Skeletal muscle tissue (tissue), 3 donors: ENCODE measurements at regions not wholly inside any gene's neighbourhood (a gene's known extent, or its start where the extent isn't known, plus 50 kb on each side); places are given as distances from the start of the nearest gene placed in this dataset.

ENCODE experiments used
- H3K27ac ChIP-seq: one replicate; pipeline ENCODE4 v1.7.0; 2013; ENCODE audit warnings: mild to moderate bottlenecking, low read depth, low read length, inconsistent platforms
- H3K27me3 ChIP-seq, 3 donors: one replicate each; pipeline ENCODE4 v1.7.0; 2013; ENCODE audit warnings: low read length in 3 of 3; ENCODE audit not compliant: control insufficient read depth in 3 of 3, insufficient read depth in 3 of 3
- H3K36me3 ChIP-seq, 3 donors: one replicate each; pipeline ENCODE4 v1.7.0; 2013; ENCODE audit warnings: low read length in 3 of 3; ENCODE audit not compliant: control insufficient read depth in 3 of 3, insufficient read depth in 3 of 3
- H3K4me1 ChIP-seq, 3 donors: one replicate each; pipeline ENCODE4 v1.7.0; 2013; ENCODE audit warnings: low read length in 3 of 3, mild to moderate bottlenecking in 3 of 3; ENCODE audit not compliant: control insufficient read depth in 3 of 3, insufficient read depth in 3 of 3
- H3K4me3 ChIP-seq, 3 donors: one replicate each; pipeline ENCODE4 v1.7.0; 2013; ENCODE audit warnings: low read length in 3 of 3
- H3K9ac ChIP-seq, 3 donors: one replicate each; pipeline ENCODE4 v1.7.0; 2013; ENCODE audit warnings: low read length in 3 of 3, mild to moderate bottlenecking in 3 of 3, moderate library complexity in 2 of 3, low read depth in 1 of 3
- H3K9me3 ChIP-seq, 3 donors: one replicate each; pipeline ENCODE4 v1.7.0; 2013; ENCODE audit warnings: low read length in 3 of 3; ENCODE audit not compliant: control insufficient read depth in 3 of 3
- donor health status: Osteomylitis.

GRCh38 chrX:6645216-6645615 lies 110.3 kb upstream of the VCX3A start:
- H3K4me3 ChIP-seq: no peak overlapping the region
- no peak overlapping the region for H3K27ac ChIP-seq
- H3K27me3 ChIP-seq: no peaks in the 10 kb centered on the region
- H3K9me3 ChIP-seq: no peaks in the 10 kb centered on the region
- no peaks in the 10 kb centered on the region for H3K36me3 ChIP-seq
- H3K9ac ChIP-seq: no peak overlapping the region
- H3K4me1 ChIP-seq: no peaks in the 10 kb centered on the region

GRCh38 chrX:6644411-6644810 lies 109.5 kb upstream of the VCX3A start:
- Histone ChIP-seq H3K27ac (no peak overlapping the region), H3K27me3 (no peaks in the 10 kb centered on the region), H3K36me3 (no peaks in the 10 kb centered on the region), H3K9me3 (no peaks in the 10 kb centered on the region), H3K4me1 (no peaks in the 10 kb centered on the region), H3K4me3 (no peak overlapping the region), H3K9ac (no peak overlapping the region)

- Histone ChIP-seq H3K9me3 (no peaks in the 10 kb centered on the region), H3K4me1 (no peaks in the 10 kb centered on the region), H3K27me3 (no peaks in the 10 kb centered on the region), H3K4me3 (no peak overlapping the region), H3K36me3 (no peaks in the 10 kb centered on the region), H3K27ac (no peak overlapping the region), H3K9ac (no peak overlapping the region)
These were observed 105.8 kb upstream of the VCX3A start for GRCh38 chrX:6640727-6641126.

- Histone ChIP-seq H3K27me3 (no peaks in the 10 kb centered on the region), H3K9me3 (peaks cover 0 to 3% (median 0%) of the 10 kb centered on the region in 3 donors), H3K9ac (no peak overlapping the region), H3K4me1 (no peaks in the 10 kb centered on the region), H3K27ac (no peak overlapping the region), H3K36me3 (no peaks in the 10 kb centered on the region), H3K4me3 (no peak overlapping the region)
These were observed 79.6 kb upstream of the VCX3A start for GRCh38 chrX:6614506-6614905.

- no peaks in the 10 kb centered on the region for H3K4me1 ChIP-seq
- H3K4me3 ChIP-seq: no peak overlapping the region
- no peak overlapping the region for H3K27ac ChIP-seq
- H3K27me3 ChIP-seq: no peaks in the 10 kb centered on the region
- H3K9me3 ChIP-seq: no peaks in the 10 kb centered on the region
- no peak overlapping the region for H3K9ac ChIP-seq
- H3K36me3 ChIP-seq: no peaks in the 10 kb centered on the region
These were observed 64.4 kb upstream of the VCX3A start for GRCh38 chrX:6599230-6599860.
